Neural progenitor cell (in vitro differentiated cells): ENCODE measurements at regions not wholly inside any gene's neighbourhood (a gene's known extent, or its start where the extent isn't known, plus 50 kb on each side); places are given as distances from the start of the nearest gene placed in this dataset.

Experiments
- DNase-seq: peaks from one replicate; pipeline ENCODE4 v3.0.0-alpha.2; 2016; ENCODE audit warnings: low spot score
- H2AFZ ChIP-seq: fragments of 200-600 bp; sonication (generic); replicated peaks from 2 replicates; pipeline ENCODE4 v1.6.1; 2016; ENCODE audit warnings: antibody characterized with exemption
- H3F3A ChIP-seq: fragments of 200-600 bp; sonication (generic); 2 replicates; pipeline ENCODE4 v1.6.1; 2016; ENCODE audit warnings: antibody characterized with exemption, low read depth
- H3K27ac ChIP-seq: fragments of 200-600 bp; sonication (generic); 2 replicates; pipeline ENCODE4 v1.5.1; 2016; ENCODE audit warnings: mild to moderate bottlenecking
- H3K27me3 ChIP-seq: fragments of 200-600 bp; sonication (generic); 2 replicates; pipeline ENCODE4 v1.6.1; 2016; ENCODE audit warnings: mild to moderate bottlenecking, moderate library complexity
- H3K36me3 ChIP-seq: fragments of 200-600 bp; sonication (generic); 2 replicates; pipeline ENCODE4 v1.5.1; 2016
- H3K4me1 ChIP-seq: fragments of 200-600 bp; sonication (generic); 2 replicates; pipeline ENCODE4 v1.6.1; 2016; ENCODE audit warnings: mixed run types
- H3K4me2 ChIP-seq: fragments of 200-600 bp; sonication (generic); 2 replicates; pipeline ENCODE4 v1.6.1; 2016
- H3K4me3 ChIP-seq: fragments of 200-600 bp; sonication (generic); 2 replicates; pipeline ENCODE4 v1.5.1; 2016
- H3K79me2 ChIP-seq: fragments of 200-600 bp; sonication (generic); 2 replicates; pipeline ENCODE4 v1.6.1; 2016; ENCODE audit warnings: low read depth
- H3K9ac ChIP-seq: fragments of 200-600 bp; sonication (generic); 2 replicates; pipeline ENCODE4 v1.6.1; 2016
- H3K9me3 ChIP-seq: fragments of 200-600 bp; sonication (generic); 2 replicates; pipeline ENCODE4 v1.5.1; 2016; ENCODE audit warnings: low read depth
- H4K20me1 ChIP-seq: fragments of 200-600 bp; sonication (generic); 2 replicates; pipeline ENCODE4 v1.6.1; 2016; ENCODE audit warnings: low read depth
- H3K27ac Mint-ChIP-seq: 3 replicates; pipeline ENCODE4 v1.8.0; 2021; ENCODE audit warnings: mixed read lengths
- H3K27me3 Mint-ChIP-seq: 2 replicates; pipeline ENCODE4 v1.8.0; 2022; ENCODE audit warnings: low read depth, mild to moderate bottlenecking, inconsistent platforms, moderate library complexity, mixed read lengths; ENCODE audit not compliant: insufficient read depth
- H3K36me3 Mint-ChIP-seq: 3 replicates; pipeline ENCODE4 v1.8.0; 2021; ENCODE audit warnings: mixed read lengths
- H3K4me1 Mint-ChIP-seq: 3 replicates; pipeline ENCODE4 v1.8.0; 2021; ENCODE audit warnings: mixed read lengths
- H3K4me3 Mint-ChIP-seq: 3 replicates; pipeline ENCODE4 v1.8.0; 2021; ENCODE audit warnings: mild to moderate bottlenecking, moderate library complexity, mixed read lengths
- H3K9me3 Mint-ChIP-seq: 3 replicates; pipeline ENCODE4 v1.8.0; 2020; ENCODE audit warnings: mixed read lengths
- EZH2 ChIP-seq: fragments of 200-600 bp; sonication (generic); IDR thresholded peaks from 2 replicates; pipeline ENCODE4 v1.6.1; 2017; ENCODE audit warnings: antibody characterized with exemption, mild to moderate bottlenecking, moderate library complexity
- EZH2phosphoT487 ChIP-seq: fragments of 200-600 bp; sonication (generic); IDR thresholded peaks from 2 replicates; pipeline ENCODE4 v1.6.1; 2017; ENCODE audit warnings: antibody characterized with exemption
- TF ChIP-seq, protein P1 (sequence below): fragments of 200-600 bp; sonication (generic); IDR thresholded peaks from 2 replicates; pipeline ENCODE4 v1.5.1; 2017; ENCODE audit warnings: antibody characterized with exemption, mild to moderate bottlenecking

GRCh38 chr6:169998457-169998856, 247.0 kb downstream of the ERMARD start:
- H3K9ac ChIP-seq, result no peak overlapping the region
- peaks cover 30% of the 10 kb centered on the region for H3K9me3 Mint-ChIP-seq
- TF ChIP-seq EZH2 (no peak), EZH2phosphoT487 (no peak)
- TF ChIP-seq, protein P1, sequence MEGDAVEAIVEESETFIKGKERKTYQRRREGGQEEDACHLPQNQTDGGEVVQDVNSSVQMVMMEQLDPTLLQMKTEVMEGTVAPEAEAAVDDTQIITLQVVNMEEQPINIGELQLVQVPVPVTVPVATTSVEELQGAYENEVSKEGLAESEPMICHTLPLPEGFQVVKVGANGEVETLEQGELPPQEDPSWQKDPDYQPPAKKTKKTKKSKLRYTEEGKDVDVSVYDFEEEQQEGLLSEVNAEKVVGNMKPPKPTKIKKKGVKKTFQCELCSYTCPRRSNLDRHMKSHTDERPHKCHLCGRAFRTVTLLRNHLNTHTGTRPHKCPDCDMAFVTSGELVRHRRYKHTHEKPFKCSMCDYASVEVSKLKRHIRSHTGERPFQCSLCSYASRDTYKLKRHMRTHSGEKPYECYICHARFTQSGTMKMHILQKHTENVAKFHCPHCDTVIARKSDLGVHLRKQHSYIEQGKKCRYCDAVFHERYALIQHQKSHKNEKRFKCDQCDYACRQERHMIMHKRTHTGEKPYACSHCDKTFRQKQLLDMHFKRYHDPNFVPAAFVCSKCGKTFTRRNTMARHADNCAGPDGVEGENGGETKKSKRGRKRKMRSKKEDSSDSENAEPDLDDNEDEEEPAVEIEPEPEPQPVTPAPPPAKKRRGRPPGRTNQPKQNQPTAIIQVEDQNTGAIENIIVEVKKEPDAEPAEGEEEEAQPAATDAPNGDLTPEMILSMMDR, result no peak
- H3K9me3 ChIP-seq, result peaks cover 3% of the 10 kb centered on the region
- no peak overlapping the region for H3K4me2 ChIP-seq
- H3K27me3 Mint-ChIP-seq, result peaks cover 16% of the 10 kb centered on the region
- no peak overlapping the region for H3K4me3 ChIP-seq
- no peaks in the 10 kb centered on the region for H3K36me3 Mint-ChIP-seq
- H3F3A ChIP-seq, result no peaks in the 10 kb centered on the region
- H3K27ac Mint-ChIP-seq, result no peak overlapping the region
- H3K27me3 ChIP-seq, result no peaks in the 10 kb centered on the region
- no peak overlapping the region for H3K4me3 Mint-ChIP-seq
- peaks cover 3% of the 10 kb centered on the region for H3K4me1 ChIP-seq
- DNase-seq, result no peak
- H3K79me2 ChIP-seq, result no peaks in the 10 kb centered on the region
- H3K36me3 ChIP-seq, result no peaks in the 10 kb centered on the region
- no peak overlapping the region for H2AFZ ChIP-seq
- no peak overlapping the region for H3K27ac ChIP-seq
- H3K4me1 Mint-ChIP-seq, result peaks cover 11% of the 10 kb centered on the region
- H4K20me1 ChIP-seq, result no peaks in the 10 kb centered on the region

GRCh38 chr6:169997930-169998218, 246.5 kb downstream of the ERMARD start:
- Mint-ChIP-seq H3K4me3 (no peak overlapping the region), H3K27ac (no peak overlapping the region), H3K9me3 (peaks cover 24% of the 10 kb centered on the region), H3K4me1 (peaks cover 11% of the 10 kb centered on the region), H3K36me3 (no peaks in the 10 kb centered on the region), H3K27me3 (peaks cover 16% of the 10 kb centered on the region)
- TF ChIP-seq, protein P1, result no peak
- TF ChIP-seq EZH2, result no peak
- no peak for TF ChIP-seq EZH2phosphoT487
- Histone ChIP-seq H3K9ac (no peak overlapping the region), H3K27me3 (no peaks in the 10 kb centered on the region), H3K4me3 (no peak overlapping the region), H4K20me1 (no peaks in the 10 kb centered on the region), H2AFZ (no peak overlapping the region), H3F3A (no peaks in the 10 kb centered on the region), H3K4me2 (no peak overlapping the region), H3K27ac (no peak overlapping the region), H3K9me3 (peaks cover 3% of the 10 kb centered on the region), H3K36me3 (no peaks in the 10 kb centered on the region), H3K4me1 (peaks cover 3% of the 10 kb centered on the region), H3K79me2 (no peaks in the 10 kb centered on the region)
- no peak for DNase-seq

GRCh38 chr6:169997187-169997929, 245.9 kb downstream of the ERMARD start:
- H3K9me3 ChIP-seq, result peaks cover under 1% of the 10 kb centered on the region
- DNase-seq, result no peak

More at GRCh38 chr6:169997187-169997929, 245.9 kb downstream of the ERMARD start:
- no peaks in the 10 kb centered on the region for H3F3A ChIP-seq
- no peak overlapping the region for H3K27ac ChIP-seq
- peaks cover 3% of the 10 kb centered on the region for H3K4me1 ChIP-seq
- no peaks in the 10 kb centered on the region for H3K79me2 ChIP-seq
- no peaks in the 10 kb centered on the region for H4K20me1 ChIP-seq
- Mint-ChIP-seq H3K9me3 (peaks cover 19% of the 10 kb centered on the region), H3K36me3 (no peaks in the 10 kb centered on the region), H3K27ac (no peak overlapping the region), H3K27me3 (peaks cover 14% of the 10 kb centered on the region), H3K4me1 (peaks cover 11% of the 10 kb centered on the region), H3K4me3 (no peak overlapping the region)
- H2AFZ ChIP-seq, result no peak overlapping the region
- H3K36me3 ChIP-seq, result no peaks in the 10 kb centered on the region
- no peak overlapping the region for H3K9ac ChIP-seq
- TF ChIP-seq EZH2phosphoT487 (no peak), EZH2 (no peak)
- TF ChIP-seq, protein P1, result no peak
- no peaks in the 10 kb centered on the region for H3K27me3 ChIP-seq
- no peak overlapping the region for H3K4me3 ChIP-seq
- H3K4me2 ChIP-seq, result no peak overlapping the region
